SU-DHL-6 (cell line): ENCODE measurements at regions not wholly inside any gene's neighbourhood (a gene's known extent, or its start where the extent isn't known, plus 50 kb on each side); places are given as distances from the start of the nearest gene placed in this dataset.
"Not testable (repeated sequence)": the region's sequence is repeated elsewhere in the genome, so short reads cannot be mapped to it uniquely, and the experiment has no call there.

Source experiments
- EZH2phosphoT487 ChIP-seq: fragments of 200-600 bp; sonication (generic), shearing (Covaris generic); conservative IDR thresholded peaks from 2 replicates; pipeline ENCODE4 v1.6.1; 2018; ENCODE audit warnings: mild to moderate bottlenecking, antibody characterized with exemption, low read length, moderate library complexity, mixed read lengths
- TF ChIP-seq, protein P1 (sequence below): fragments of 200-600 bp; sonication (generic); IDR thresholded peaks from one replicate; pipeline ENCODE4 v1.5.1; 2017; ENCODE audit warnings: antibody characterized with exemption, mild to moderate bottlenecking, low read length, moderate library complexity; ENCODE audit not compliant: insufficient read depth, poor library complexity, severe bottlenecking

DNA sequence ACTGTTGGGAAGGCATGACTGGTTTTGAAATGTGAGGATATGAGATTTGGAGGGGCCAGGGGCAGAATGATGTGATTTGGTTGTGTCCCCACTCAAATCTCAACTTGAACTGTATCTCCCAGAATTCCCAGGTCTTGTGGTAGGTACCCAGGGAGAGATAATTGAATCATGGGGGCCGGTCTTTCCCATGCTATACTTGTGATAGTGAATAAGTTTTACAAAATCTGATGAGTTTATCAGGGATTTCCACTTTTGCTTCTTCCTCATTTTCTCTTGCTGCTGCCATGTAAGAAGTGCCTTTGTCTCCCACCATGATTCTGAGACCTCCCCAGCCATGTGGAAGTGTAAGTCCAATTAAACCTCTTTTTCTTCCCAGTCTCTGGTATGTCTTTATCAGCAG lies 170.1 kb upstream of the JUN start:
- TF ChIP-seq, protein P1, sequence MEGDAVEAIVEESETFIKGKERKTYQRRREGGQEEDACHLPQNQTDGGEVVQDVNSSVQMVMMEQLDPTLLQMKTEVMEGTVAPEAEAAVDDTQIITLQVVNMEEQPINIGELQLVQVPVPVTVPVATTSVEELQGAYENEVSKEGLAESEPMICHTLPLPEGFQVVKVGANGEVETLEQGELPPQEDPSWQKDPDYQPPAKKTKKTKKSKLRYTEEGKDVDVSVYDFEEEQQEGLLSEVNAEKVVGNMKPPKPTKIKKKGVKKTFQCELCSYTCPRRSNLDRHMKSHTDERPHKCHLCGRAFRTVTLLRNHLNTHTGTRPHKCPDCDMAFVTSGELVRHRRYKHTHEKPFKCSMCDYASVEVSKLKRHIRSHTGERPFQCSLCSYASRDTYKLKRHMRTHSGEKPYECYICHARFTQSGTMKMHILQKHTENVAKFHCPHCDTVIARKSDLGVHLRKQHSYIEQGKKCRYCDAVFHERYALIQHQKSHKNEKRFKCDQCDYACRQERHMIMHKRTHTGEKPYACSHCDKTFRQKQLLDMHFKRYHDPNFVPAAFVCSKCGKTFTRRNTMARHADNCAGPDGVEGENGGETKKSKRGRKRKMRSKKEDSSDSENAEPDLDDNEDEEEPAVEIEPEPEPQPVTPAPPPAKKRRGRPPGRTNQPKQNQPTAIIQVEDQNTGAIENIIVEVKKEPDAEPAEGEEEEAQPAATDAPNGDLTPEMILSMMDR = not testable (repeated sequence)
- TF ChIP-seq EZH2phosphoT487 = not testable (repeated sequence)
